GM12891 (cell line): ENCODE measurements at regions not wholly inside any gene's neighbourhood (a gene's known extent, or its start where the extent isn't known, plus 50 kb on each side); places are given as distances from the start of the nearest gene placed in this dataset.

ENCODE experiments used
- DNase-seq: peaks from one replicate; pipeline ENCODE4 v3.0.0; 2011; ENCODE audit warnings: low spot score; ENCODE audit not compliant: insufficient read length
- FAIRE-seq: peaks from 2 replicates; lab custom pipeline; 2011; peaks lifted over from hg19 to GRCh38; lab: Jason Lieb, UNC
- PAX5 ChIP-seq: IDR thresholded peaks from 2 replicates; pipeline ENCODE4 v1.6.1; 2011; ENCODE audit warnings: low read length, moderate library complexity, mild to moderate bottlenecking; ENCODE audit not compliant: insufficient read depth, severe bottlenecking
- POLR2A ChIP-seq: IDR thresholded peaks from 2 replicates; pipeline ENCODE4 v1.6.1; 2011; ENCODE audit warnings: low read depth, low read length, control low read depth
- POLR2AphosphoS5 ChIP-seq: IDR thresholded peaks from 2 replicates; pipeline ENCODE4 v1.6.1; 2011; ENCODE audit warnings: low read depth, low read length, control low read depth
- POU2F2 ChIP-seq: IDR thresholded peaks from 2 replicates; pipeline ENCODE4 v1.6.1; 2011; ENCODE audit warnings: low read depth, mild to moderate bottlenecking, control low read depth, low read length, moderate library complexity
- SPI1 ChIP-seq: IDR thresholded peaks from 2 replicates; pipeline ENCODE4 v1.6.1; 2011; ENCODE audit warnings: low read depth, low read length, control low read depth
- TAF1 ChIP-seq: IDR thresholded peaks from 2 replicates; pipeline ENCODE4 v1.6.1; 2011; ENCODE audit warnings: low read depth, low read length, control low read depth

- no peak for TF ChIP-seq TAF1
- TF ChIP-seq PAX5: no peak
- no peak for FAIRE-seq
These were observed 306.2 kb upstream of the PITRM1 start for GRCh38 chr10:3478632-3479240.

GRCh38 chr10:3478153-3478552 is 305.6 kb upstream of the PITRM1 start:
- TF ChIP-seq SPI1 (peak; percentile 73), TAF1 (no peak), POLR2A (no peak), POLR2AphosphoS5 (no peak), POU2F2 (no peak), PAX5 (no peak)
- DNase-seq (no peak), FAIRE-seq (peak; percentile 45)

More at GRCh38 chr10:3478632-3479240, 306.2 kb upstream of the PITRM1 start:
- no peak for DNase-seq

GRCh38 chr10:3477683-3478082 is 305.1 kb upstream of the PITRM1 start:
- no peak for DNase-seq
- FAIRE-seq: peak; percentile 51
- TF ChIP-seq TAF1 (no peak), POLR2AphosphoS5 (no peak), SPI1 (0 out of 2 replicates have a peak, but pooled peaks have one; percentile 7)

GRCh38 chr10:3476640-3477448 is 304.3 kb upstream of the PITRM1 start:
- FAIRE-seq: peak; percentile 28
- DNase-seq: no peak
- no peak for TF ChIP-seq POLR2AphosphoS5
- no peak for TF ChIP-seq POU2F2
- no peak for TF ChIP-seq POLR2A
- no peak for TF ChIP-seq SPI1
- no peak for TF ChIP-seq PAX5
- no peak for TF ChIP-seq TAF1

GRCh38 chr10:3476186-3476585 is 303.6 kb upstream of the PITRM1 start:
- DNase-seq (no peak), FAIRE-seq (no peak)
- TF ChIP-seq PAX5: no peak
- no peak for TF ChIP-seq POU2F2
- no peak for TF ChIP-seq SPI1
- TF ChIP-seq POLR2A: no peak
- TF ChIP-seq POLR2AphosphoS5: no peak
- no peak for TF ChIP-seq TAF1

- TF ChIP-seq TAF1: no peak
- TF ChIP-seq POU2F2: no peak
- TF ChIP-seq SPI1: no peak
- TF ChIP-seq POLR2AphosphoS5: no peak
- no peak for TF ChIP-seq POLR2A
- no peak for TF ChIP-seq PAX5
- DNase-seq: no peak
- FAIRE-seq: no peak
These were observed 302.8 kb upstream of the PITRM1 start for GRCh38 chr10:3475367-3475766.

GRCh38 chr10:3474266-3474665 is 301.7 kb upstream of the PITRM1 start:
- DNase-seq (no peak), FAIRE-seq (no peak)
- TF ChIP-seq POU2F2 (no peak), PAX5 (no peak), POLR2AphosphoS5 (no peak), POLR2A (no peak), TAF1 (no peak), SPI1 (no peak)

GRCh38 chr10:3473271-3473670 is 300.7 kb upstream of the PITRM1 start:
- DNase-seq (no peak), FAIRE-seq (no peak)
- TF ChIP-seq POU2F2 (no peak), TAF1 (no peak), SPI1 (no peak), PAX5 (no peak), POLR2AphosphoS5 (no peak), POLR2A (no peak)

- FAIRE-seq (peak; percentile 54), DNase-seq (no peak)
- no peak for TF ChIP-seq POLR2AphosphoS5
- TF ChIP-seq POU2F2: no peak
- TF ChIP-seq TAF1: peak; percentile 31; the same call in 1 of the 2 replicates
- 0 out of 2 replicates have a peak, but pooled peaks have one; percentile 2 for TF ChIP-seq SPI1
- no peak for TF ChIP-seq POLR2A
- no peak for TF ChIP-seq PAX5
These were observed 299.9 kb upstream of the PITRM1 start for GRCh38 chr10:3472287-3473051.
